GM23338 (cell line): ENCODE measurements at regions not wholly inside any gene's neighbourhood (a gene's known extent, or its start where the extent isn't known, plus 50 kb on each side); places are given as distances from the start of the nearest gene placed in this dataset.

ENCODE experiments used
- ATAC-seq: fragments of 200-7000 bp; cut with Tn5 transposase; 3 replicates; pipeline ENCODE4 v1.9.1; 2020
- DNase-seq: peaks from one replicate; pipeline ENCODE4 v3.0.0-alpha.2; 2015; ENCODE audit warnings: low spot score
- H2AFZ ChIP-seq: fragments of 200-600 bp; sonication (generic); 2 replicates; pipeline ENCODE4 v1.8.0; 2016; ENCODE audit warnings: antibody characterized with exemption, mild to moderate bottlenecking, moderate library complexity
- H3F3A ChIP-seq: fragments of 200-600 bp; sonication (generic); replicated peaks from 2 replicates; pipeline ENCODE4 v1.8.0; 2017; ENCODE audit warnings: antibody characterized with exemption, mixed run types, low read depth
- H3K27ac ChIP-seq: fragments of 200-600 bp; sonication (generic); 2 replicates; pipeline ENCODE4 v1.6.1; 2016; ENCODE audit warnings: low read depth
- H3K27me3 ChIP-seq: fragments of 200-600 bp; sonication (generic); 2 replicates; pipeline ENCODE4 v1.8.0; 2016; ENCODE audit warnings: mild to moderate bottlenecking, mixed run types, moderate library complexity; ENCODE audit not compliant: insufficient read depth
- H3K36me3 ChIP-seq: fragments of 200-600 bp; sonication (generic); 2 replicates; pipeline ENCODE4 v1.8.0; 2016; ENCODE audit warnings: mild to moderate bottlenecking; ENCODE audit not compliant: insufficient read depth
- H3K4me1 ChIP-seq: fragments of 200-600 bp; sonication (generic); 2 replicates; pipeline ENCODE4 v1.8.0; 2016; ENCODE audit warnings: mild to moderate bottlenecking, moderate library complexity; ENCODE audit not compliant: insufficient read depth
- H3K4me2 ChIP-seq: fragments of 200-600 bp; sonication (generic); 2 replicates; pipeline ENCODE4 v1.7.1; 2017; ENCODE audit warnings: mixed run types
- H3K4me3 ChIP-seq: fragments of 200-600 bp; sonication (generic); 2 replicates; pipeline ENCODE4 v1.6.1; 2016; ENCODE audit warnings: mixed run types
- H3K79me2 ChIP-seq: fragments of 200-600 bp; sonication (generic); replicated peaks from 2 replicates; pipeline ENCODE4 v1.8.0; 2017; ENCODE audit warnings: mild to moderate bottlenecking; ENCODE audit not compliant: insufficient read depth
- H3K9me2 ChIP-seq: fragments of 200-600 bp; sonication (generic); 2 replicates; pipeline ENCODE4 v1.8.0; 2017; ENCODE audit not compliant: insufficient read depth
- H4K20me1 ChIP-seq: fragments of 200-600 bp; sonication (generic); replicated peaks from 2 replicates; pipeline ENCODE4 v1.8.0; 2017; ENCODE audit warnings: mild to moderate bottlenecking; ENCODE audit not compliant: insufficient read depth
- H3K27ac Mint-ChIP-seq: 2 replicates; pipeline ENCODE4 v1.8.0; 2020; ENCODE audit warnings: inconsistent platforms, mild to moderate bottlenecking, moderate library complexity, mixed read lengths
- H3K27me3 Mint-ChIP-seq: 3 replicates; pipeline ENCODE4 v1.8.0; 2022; ENCODE audit warnings: low read depth, mild to moderate bottlenecking, moderate library complexity, mixed read lengths, inconsistent platforms; ENCODE audit not compliant: insufficient read depth, poor library complexity
- H3K36me3 Mint-ChIP-seq: 3 replicates; pipeline ENCODE4 v1.8.0; 2021; ENCODE audit warnings: low read depth, mild to moderate bottlenecking, inconsistent platforms, moderate library complexity, mixed read lengths
- H3K4me1 Mint-ChIP-seq: 3 replicates; pipeline ENCODE4 v1.8.0; 2020; ENCODE audit warnings: mild to moderate bottlenecking, inconsistent platforms, mixed read lengths
- H3K4me3 Mint-ChIP-seq: 3 replicates; pipeline ENCODE4 v1.8.0; 2021; ENCODE audit warnings: moderate library complexity, mild to moderate bottlenecking, inconsistent platforms, mixed read lengths
- H3K9me3 Mint-ChIP-seq: 3 replicates; pipeline ENCODE4 v1.8.0; 2020; ENCODE audit warnings: moderate library complexity, mild to moderate bottlenecking, inconsistent platforms, mixed read lengths
- CREB1 ChIP-seq: fragments of 250-450 bp; sonication (Bioruptor Pico); IDR thresholded peaks from 2 replicates; pipeline ENCODE4 v1.5.0; 2020; ENCODE audit warnings: low read depth, mild to moderate bottlenecking, moderate library complexity
- EZH2 ChIP-seq: fragments of 200-600 bp; sonication (generic); IDR thresholded peaks from one replicate; pipeline ENCODE4 v1.8.0; 2017; ENCODE audit warnings: antibody characterized with exemption, mild to moderate bottlenecking, low read depth; ENCODE audit not compliant: unreplicated experiment
- EZH2phosphoT487 ChIP-seq: fragments of 200-600 bp; sonication (generic); IDR thresholded peaks from one replicate; pipeline ENCODE4 v1.8.1; 2018; ENCODE audit warnings: antibody characterized with exemption; ENCODE audit not compliant: unreplicated experiment
- JUNB ChIP-seq: IDR thresholded peaks from one replicate; pipeline ENCODE4 v1.6.1; 2016; ENCODE audit warnings: antibody characterized with exemption; ENCODE audit not compliant: unreplicated experiment
- NANOG ChIP-seq: IDR thresholded peaks from 2 replicates; pipeline ENCODE4 v1.6.1; 2016; ENCODE audit warnings: antibody characterized with exemption, borderline replicate concordance
- POLR2AphosphoS5 ChIP-seq: IDR thresholded peaks from 2 replicates; pipeline ENCODE4 v1.6.1; 2016; ENCODE audit warnings: antibody characterized with exemption, low read depth
- STAT1 ChIP-seq: IDR thresholded peaks from one replicate; pipeline ENCODE4 v1.6.1; 2016; ENCODE audit warnings: antibody characterized with exemption; ENCODE audit not compliant: unreplicated experiment
- ZNF114 ChIP-seq: fragments of 250-450 bp; sonication (Bioruptor Pico); IDR thresholded peaks from 2 replicates; pipeline ENCODE4 v1.5.0; 2020; ENCODE audit warnings: mild to moderate bottlenecking, moderate library complexity
- ZNF331 ChIP-seq: fragments of 250-450 bp; sonication (Bioruptor Pico); IDR thresholded peaks from 2 replicates; pipeline ENCODE4 v1.5.0; 2020; ENCODE audit warnings: low read depth, mild to moderate bottlenecking, moderate library complexity
- TF ChIP-seq, protein P1 (sequence below): fragments of 250-450 bp; sonication (Bioruptor Pico); IDR thresholded peaks from 2 replicates; pipeline ENCODE4 v1.5.0; 2020; ENCODE audit warnings: mild to moderate bottlenecking, moderate library complexity
- TF ChIP-seq, protein P2 (sequence below): IDR thresholded peaks from 2 replicates; pipeline ENCODE4 v1.6.1; 2016; ENCODE audit warnings: antibody characterized with exemption
- TF ChIP-seq, protein P3 (sequence below), 2 experiments: fragments of 200-600 bp in 1 of 2; sonication (generic) in 1 of 2; conservative IDR thresholded peaks; 2 replicates each; pipeline versions ENCODE4 v1.5.1 to v1.6.1; 2016 to 2017; ENCODE audit warnings: antibody characterized with exemption in 2 of 2, low read depth in 2 of 2, mild to moderate bottlenecking in 2 of 2, moderate library complexity in 1 of 2
- TF ChIP-seq, protein P4 (sequence below): IDR thresholded peaks from one replicate; pipeline ENCODE4 v1.6.1; 2018; ENCODE audit warnings: antibody characterized with exemption; ENCODE audit not compliant: unreplicated experiment

DNA sequence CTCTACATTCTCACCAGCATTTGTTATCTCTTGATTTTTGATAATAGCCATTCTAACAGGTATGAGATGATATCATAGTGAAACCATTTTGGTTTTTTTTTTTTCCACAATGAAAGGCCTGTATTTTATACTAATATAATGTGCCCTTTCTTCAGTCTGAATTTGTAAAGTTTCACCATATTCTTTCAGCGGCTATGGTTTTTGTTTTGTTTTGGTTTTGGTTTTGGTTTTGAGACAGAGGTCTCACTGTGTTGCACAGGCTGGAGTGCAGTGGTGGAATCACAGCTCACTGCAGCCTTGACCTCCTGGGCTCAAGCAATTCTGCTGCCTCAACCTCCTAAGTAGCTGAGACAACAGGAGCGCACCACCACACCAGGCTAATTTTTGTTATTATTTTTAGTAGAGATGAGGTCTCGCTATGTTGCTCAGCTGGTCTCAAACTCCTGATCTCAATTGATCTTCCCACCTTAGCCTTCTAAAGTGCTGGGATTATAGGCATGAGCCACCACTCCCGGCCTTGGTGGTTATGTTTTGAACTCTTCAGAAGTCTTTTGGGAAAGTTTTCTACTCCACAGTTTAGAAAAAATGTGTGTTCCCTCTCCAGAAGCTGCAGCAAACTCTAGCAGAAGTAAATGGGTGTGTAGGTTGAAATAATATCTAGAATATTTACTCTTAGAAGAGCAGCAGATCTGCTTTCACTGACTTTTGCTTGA, 110.2 kb upstream of the UMPS start:
- no peak overlapping the region for H3K4me2 ChIP-seq
- DNase-seq = no peak

More for the DNA sequence above, 110.2 kb upstream of the UMPS start:
- H4K20me1 ChIP-seq = 0 out of 2 replicates have a peak, but pooled peaks cover 5% of the 10 kb centered on the region
- no peaks in the 10 kb centered on the region for H3K36me3 Mint-ChIP-seq
- no peaks in the 10 kb centered on the region for H3K27me3 ChIP-seq
- H3K4me3 Mint-ChIP-seq = no peak overlapping the region
- H3F3A ChIP-seq = no peaks in the 10 kb centered on the region
- H3K79me2 ChIP-seq = no peaks in the 10 kb centered on the region
- H3K4me1 ChIP-seq = 0 out of 2 replicates have a peak, but pooled peaks cover 4% of the 10 kb centered on the region
- no peak overlapping the region for H2AFZ ChIP-seq
- H3K36me3 ChIP-seq = no peaks in the 10 kb centered on the region
- no peaks in the 10 kb centered on the region for H3K9me3 Mint-ChIP-seq
- H3K4me3 ChIP-seq = no peak overlapping the region
- peak overlapping the region; percentile 43; the same call in 1 of the 2 replicates for H3K27ac ChIP-seq
- no peaks in the 10 kb centered on the region for H3K9me2 ChIP-seq
- H3K27ac Mint-ChIP-seq = no peak overlapping the region; the same call in 1 of the 2 replicates
- no peak for ATAC-seq
- TF ChIP-seq STAT1 (no peak), CREB1 (CRISPR knock-in tag) (no peak), POLR2AphosphoS5 (no peak), JUNB (no peak), EZH2phosphoT487 (no peak), ZNF331 (CRISPR knock-in tag) (no peak), EZH2 (no peak), ZNF114 (CRISPR knock-in tag) (no peak), NANOG (no peak)
- TF ChIP-seq, protein P1, sequence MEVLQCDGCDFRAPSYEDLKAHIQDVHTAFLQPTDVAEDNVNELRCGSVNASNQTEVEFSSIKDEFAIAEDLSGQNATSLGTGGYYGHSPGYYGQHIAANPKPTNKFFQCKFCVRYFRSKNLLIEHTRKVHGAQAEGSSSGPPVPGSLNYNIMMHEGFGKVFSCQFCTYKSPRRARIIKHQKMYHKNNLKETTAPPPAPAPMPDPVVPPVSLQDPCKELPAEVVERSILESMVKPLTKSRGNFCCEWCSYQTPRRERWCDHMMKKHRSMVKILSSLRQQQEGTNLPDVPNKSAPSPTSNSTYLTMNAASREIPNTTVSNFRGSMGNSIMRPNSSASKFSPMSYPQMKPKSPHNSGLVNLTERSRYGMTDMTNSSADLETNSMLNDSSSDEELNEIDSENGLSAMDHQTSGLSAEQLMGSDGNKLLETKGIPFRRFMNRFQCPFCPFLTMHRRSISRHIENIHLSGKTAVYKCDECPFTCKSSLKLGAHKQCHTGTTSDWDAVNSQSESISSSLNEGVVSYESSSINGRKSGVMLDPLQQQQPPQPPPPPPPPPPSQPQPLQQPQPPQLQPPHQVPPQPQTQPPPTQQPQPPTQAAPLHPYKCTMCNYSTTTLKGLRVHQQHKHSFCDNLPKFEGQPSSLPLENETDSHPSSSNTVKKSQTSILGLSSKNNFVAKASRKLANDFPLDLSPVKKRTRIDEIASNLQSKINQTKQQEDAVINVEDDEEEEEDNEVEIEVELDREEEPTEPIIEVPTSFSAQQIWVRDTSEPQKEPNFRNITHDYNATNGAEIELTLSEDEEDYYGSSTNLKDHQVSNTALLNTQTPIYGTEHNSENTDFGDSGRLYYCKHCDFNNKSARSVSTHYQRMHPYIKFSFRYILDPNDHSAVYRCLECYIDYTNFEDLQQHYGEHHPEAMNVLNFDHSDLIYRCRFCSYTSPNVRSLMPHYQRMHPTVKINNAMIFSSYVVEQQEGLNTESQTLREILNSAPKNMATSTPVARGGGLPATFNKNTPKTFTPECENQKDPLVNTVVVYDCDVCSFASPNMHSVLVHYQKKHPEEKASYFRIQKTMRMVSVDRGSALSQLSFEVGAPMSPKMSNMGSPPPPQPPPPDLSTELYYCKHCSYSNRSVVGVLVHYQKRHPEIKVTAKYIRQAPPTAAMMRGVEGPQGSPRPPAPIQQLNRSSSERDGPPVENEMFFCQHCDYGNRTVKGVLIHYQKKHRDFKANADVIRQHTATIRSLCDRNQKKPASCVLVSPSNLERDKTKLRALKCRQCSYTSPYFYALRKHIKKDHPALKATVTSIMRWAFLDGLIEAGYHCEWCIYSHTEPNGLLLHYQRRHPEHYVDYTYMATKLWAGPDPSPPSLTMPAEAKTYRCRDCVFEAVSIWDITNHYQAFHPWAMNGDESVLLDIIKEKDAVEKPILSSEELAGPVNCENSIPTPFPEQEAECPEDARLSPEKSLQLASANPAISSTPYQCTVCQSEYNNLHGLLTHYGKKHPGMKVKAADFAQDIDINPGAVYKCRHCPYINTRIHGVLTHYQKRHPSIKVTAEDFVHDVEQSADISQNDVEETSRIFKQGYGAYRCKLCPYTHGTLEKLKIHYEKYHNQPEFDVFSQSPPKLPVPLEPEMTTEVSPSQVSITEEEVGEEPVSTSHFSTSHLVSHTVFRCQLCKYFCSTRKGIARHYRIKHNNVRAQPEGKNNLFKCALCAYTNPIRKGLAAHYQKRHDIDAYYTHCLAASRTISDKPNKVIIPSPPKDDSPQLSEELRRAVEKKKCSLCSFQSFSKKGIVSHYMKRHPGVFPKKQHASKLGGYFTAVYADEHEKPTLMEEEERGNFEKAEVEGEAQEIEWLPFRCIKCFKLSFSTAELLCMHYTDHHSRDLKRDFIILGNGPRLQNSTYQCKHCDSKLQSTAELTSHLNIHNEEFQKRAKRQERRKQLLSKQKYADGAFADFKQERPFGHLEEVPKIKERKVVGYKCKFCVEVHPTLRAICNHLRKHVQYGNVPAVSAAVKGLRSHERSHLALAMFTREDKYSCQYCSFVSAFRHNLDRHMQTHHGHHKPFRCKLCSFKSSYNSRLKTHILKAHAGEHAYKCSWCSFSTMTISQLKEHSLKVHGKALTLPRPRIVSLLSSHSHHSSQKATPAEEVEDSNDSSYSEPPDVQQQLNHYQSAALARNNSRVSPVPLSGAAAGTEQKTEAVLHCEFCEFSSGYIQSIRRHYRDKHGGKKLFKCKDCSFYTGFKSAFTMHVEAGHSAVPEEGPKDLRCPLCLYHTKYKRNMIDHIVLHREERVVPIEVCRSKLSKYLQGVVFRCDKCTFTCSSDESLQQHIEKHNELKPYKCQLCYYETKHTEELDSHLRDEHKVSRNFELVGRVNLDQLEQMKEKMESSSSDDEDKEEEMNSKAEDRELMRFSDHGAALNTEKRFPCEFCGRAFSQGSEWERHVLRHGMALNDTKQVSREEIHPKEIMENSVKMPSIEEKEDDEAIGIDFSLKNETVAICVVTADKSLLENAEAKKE (CRISPR knock-in tag) = no peak
- TF ChIP-seq, protein P2, sequence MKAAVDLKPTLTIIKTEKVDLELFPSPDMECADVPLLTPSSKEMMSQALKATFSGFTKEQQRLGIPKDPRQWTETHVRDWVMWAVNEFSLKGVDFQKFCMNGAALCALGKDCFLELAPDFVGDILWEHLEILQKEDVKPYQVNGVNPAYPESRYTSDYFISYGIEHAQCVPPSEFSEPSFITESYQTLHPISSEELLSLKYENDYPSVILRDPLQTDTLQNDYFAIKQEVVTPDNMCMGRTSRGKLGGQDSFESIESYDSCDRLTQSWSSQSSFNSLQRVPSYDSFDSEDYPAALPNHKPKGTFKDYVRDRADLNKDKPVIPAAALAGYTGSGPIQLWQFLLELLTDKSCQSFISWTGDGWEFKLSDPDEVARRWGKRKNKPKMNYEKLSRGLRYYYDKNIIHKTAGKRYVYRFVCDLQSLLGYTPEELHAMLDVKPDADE = no peak
- TF ChIP-seq, protein P3, sequence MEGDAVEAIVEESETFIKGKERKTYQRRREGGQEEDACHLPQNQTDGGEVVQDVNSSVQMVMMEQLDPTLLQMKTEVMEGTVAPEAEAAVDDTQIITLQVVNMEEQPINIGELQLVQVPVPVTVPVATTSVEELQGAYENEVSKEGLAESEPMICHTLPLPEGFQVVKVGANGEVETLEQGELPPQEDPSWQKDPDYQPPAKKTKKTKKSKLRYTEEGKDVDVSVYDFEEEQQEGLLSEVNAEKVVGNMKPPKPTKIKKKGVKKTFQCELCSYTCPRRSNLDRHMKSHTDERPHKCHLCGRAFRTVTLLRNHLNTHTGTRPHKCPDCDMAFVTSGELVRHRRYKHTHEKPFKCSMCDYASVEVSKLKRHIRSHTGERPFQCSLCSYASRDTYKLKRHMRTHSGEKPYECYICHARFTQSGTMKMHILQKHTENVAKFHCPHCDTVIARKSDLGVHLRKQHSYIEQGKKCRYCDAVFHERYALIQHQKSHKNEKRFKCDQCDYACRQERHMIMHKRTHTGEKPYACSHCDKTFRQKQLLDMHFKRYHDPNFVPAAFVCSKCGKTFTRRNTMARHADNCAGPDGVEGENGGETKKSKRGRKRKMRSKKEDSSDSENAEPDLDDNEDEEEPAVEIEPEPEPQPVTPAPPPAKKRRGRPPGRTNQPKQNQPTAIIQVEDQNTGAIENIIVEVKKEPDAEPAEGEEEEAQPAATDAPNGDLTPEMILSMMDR (conservative IDR thresholded peaks at IDR 0.05; ENCODE audit: low read depth in 2 of 2) = no peak
- TF ChIP-seq, protein P4, sequence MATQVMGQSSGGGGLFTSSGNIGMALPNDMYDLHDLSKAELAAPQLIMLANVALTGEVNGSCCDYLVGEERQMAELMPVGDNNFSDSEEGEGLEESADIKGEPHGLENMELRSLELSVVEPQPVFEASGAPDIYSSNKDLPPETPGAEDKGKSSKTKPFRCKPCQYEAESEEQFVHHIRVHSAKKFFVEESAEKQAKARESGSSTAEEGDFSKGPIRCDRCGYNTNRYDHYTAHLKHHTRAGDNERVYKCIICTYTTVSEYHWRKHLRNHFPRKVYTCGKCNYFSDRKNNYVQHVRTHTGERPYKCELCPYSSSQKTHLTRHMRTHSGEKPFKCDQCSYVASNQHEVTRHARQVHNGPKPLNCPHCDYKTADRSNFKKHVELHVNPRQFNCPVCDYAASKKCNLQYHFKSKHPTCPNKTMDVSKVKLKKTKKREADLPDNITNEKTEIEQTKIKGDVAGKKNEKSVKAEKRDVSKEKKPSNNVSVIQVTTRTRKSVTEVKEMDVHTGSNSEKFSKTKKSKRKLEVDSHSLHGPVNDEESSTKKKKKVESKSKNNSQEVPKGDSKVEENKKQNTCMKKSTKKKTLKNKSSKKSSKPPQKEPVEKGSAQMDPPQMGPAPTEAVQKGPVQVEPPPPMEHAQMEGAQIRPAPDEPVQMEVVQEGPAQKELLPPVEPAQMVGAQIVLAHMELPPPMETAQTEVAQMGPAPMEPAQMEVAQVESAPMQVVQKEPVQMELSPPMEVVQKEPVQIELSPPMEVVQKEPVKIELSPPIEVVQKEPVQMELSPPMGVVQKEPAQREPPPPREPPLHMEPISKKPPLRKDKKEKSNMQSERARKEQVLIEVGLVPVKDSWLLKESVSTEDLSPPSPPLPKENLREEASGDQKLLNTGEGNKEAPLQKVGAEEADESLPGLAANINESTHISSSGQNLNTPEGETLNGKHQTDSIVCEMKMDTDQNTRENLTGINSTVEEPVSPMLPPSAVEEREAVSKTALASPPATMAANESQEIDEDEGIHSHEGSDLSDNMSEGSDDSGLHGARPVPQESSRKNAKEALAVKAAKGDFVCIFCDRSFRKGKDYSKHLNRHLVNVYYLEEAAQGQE = no peak
- peaks cover 4% of the 10 kb centered on the region; the same call in 2 of the 3 replicates for H3K4me1 Mint-ChIP-seq
- H3K27me3 Mint-ChIP-seq = peaks cover 3% of the 10 kb centered on the region
